OCI-LY7 (cell line): ENCODE measurements at regions not wholly inside any gene's neighbourhood (a gene's known extent, or its start where the extent isn't known, plus 50 kb on each side); places are given as distances from the start of the nearest gene placed in this dataset.

Experiments
- CTCF ChIP-seq: fragments of 200-600 bp; sonication (generic); conservative IDR thresholded peaks from 2 replicates; pipeline ENCODE4 v1.5.1; 2014; ENCODE audit warnings: mild to moderate bottlenecking, antibody characterized with exemption, low read length, moderate library complexity, mixed read lengths
- EZH2phosphoT487 ChIP-seq: fragments of 200-600 bp; sonication (generic); IDR thresholded peaks from 2 replicates; pipeline ENCODE4 v1.6.1; 2018; ENCODE audit warnings: low read depth, borderline replicate concordance, mild to moderate bottlenecking, mixed run types, antibody characterized with exemption, low read length, moderate library complexity, mixed read lengths

GRCh38 chr5:2658447-2658846 is 93.0 kb downstream of the IRX2 start:
- TF ChIP-seq CTCF, result no peak
- TF ChIP-seq EZH2phosphoT487, result no peak
